AG04450 (cell line): ENCODE measurements at regions not wholly inside any gene's neighbourhood (a gene's known extent, or its start where the extent isn't known, plus 50 kb on each side); places are given as distances from the start of the nearest gene placed in this dataset.

Experiments
- CTCF ChIA-PET: fragments of 300-600, 350-600 bp; formaldehyde crosslinking; extraction: SDS; loops from one replicate; lab custom pipeline; 2022; ENCODE audit warnings: antibody characterized with exemption, inconsistent platforms; lab: Charles Lee
- POLR2A ChIA-PET: fragments of 350-600 bp; formaldehyde crosslinking; extraction: SDS; loops from one replicate; lab custom pipeline; 2021; ENCODE audit warnings: antibody characterized with exemption, inconsistent platforms; lab: Yijun Ruan, JAX
- DNase-seq: peaks from one replicate; pipeline ENCODE4 v3.0.0-alpha.2; 2011; ENCODE audit warnings: low read depth, low spot score
- H3K27ac ChIP-seq: one replicate; pipeline ENCODE4 v1.5.1; 2012; ENCODE audit warnings: low read depth, low read length, control low read depth
- H3K27me3 ChIP-seq: one replicate; pipeline ENCODE4 v1.6.0; 2012; ENCODE audit warnings: low read length; ENCODE audit not compliant: control insufficient read depth, insufficient read depth
- H3K4me3 ChIP-seq: 2 replicates; pipeline ENCODE4 v1.5.1; 2011; ENCODE audit warnings: mild to moderate bottlenecking, low read depth, low read length, control low read depth
- H3K9me3 ChIP-seq: 2 replicates; pipeline ENCODE4 v1.5.1; 2012; ENCODE audit warnings: low read length; ENCODE audit not compliant: control insufficient read depth, insufficient read depth
- CTCF ChIP-seq: IDR thresholded peaks from 2 replicates; pipeline ENCODE4 v1.5.1; 2011; ENCODE audit warnings: low read depth, low read length, control low read depth, inconsistent platforms

- TF ChIP-seq CTCF, result no peak
- no peaks in the 10 kb centered on the region for H3K9me3 ChIP-seq
- no peak overlapping the region for H3K4me3 ChIP-seq
- H3K27ac ChIP-seq, result no peak overlapping the region
- no peak for DNase-seq
- POLR2A ChIA-PET, result no interaction called here
- no peaks in the 10 kb centered on the region for H3K27me3 ChIP-seq
- CTCF ChIA-PET, result no interaction called here
Measured at GRCh38 chrX:4043951-4044350, 330.5 kb upstream of the PRKX start.

DNA sequence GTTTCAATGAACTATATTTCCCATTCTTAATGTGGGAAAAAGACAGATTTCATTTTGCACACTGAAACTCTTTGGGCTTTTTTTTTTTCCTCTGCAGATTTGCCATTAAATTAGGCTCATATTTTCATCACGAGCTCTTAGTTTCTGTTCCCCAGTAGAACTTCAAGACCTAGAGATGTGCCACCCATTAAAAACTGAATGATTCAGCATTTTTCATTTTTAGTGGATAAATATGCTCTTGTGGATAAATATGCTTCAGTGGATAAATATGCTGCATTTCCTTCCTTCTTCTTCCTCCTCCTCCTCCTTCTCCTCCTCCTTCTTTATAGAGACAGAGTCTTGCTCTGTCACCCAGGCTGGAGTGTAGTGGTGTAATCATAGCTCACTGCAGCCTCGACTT is 322.4 kb upstream of the PRKX start:
- no peaks in the 10 kb centered on the region for H3K27me3 ChIP-seq
- no peaks in the 10 kb centered on the region; the same call in 1 of the 2 replicates for H3K9me3 ChIP-seq
- ChIA-PET CTCF (no interaction called here), POLR2A (no interaction called here)
- no peak overlapping the region for H3K4me3 ChIP-seq
- no peak for DNase-seq
- no peak overlapping the region for H3K27ac ChIP-seq
- TF ChIP-seq CTCF, result no peak

DNA sequence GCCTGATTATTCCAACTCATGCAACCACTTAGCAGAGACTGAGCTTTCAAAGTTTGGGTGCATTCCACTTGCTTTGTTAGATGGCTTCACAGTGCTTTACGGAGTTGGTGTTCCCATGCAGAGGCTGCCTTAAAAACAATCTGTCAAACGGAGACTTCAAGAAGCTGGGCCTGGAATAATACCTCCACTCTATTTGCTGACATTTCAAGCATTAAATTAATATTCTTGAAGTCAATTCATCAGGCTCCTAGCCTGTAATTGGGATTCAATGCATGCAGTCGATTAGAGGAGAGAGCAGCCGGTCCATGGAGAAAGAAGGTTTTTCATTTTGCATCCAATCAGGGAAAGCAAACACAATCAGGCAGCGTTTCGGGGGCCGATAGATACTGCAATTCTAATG is 314.7 kb upstream of the PRKX start:
- Histone ChIP-seq H3K9me3 (no peaks in the 10 kb centered on the region), H3K27ac (no peak overlapping the region), H3K4me3 (no peak overlapping the region), H3K27me3 (no peaks in the 10 kb centered on the region)
- CTCF ChIA-PET, result no interaction called here
- POLR2A ChIA-PET, result no interaction called here
- no peak for TF ChIP-seq CTCF
- no peak for DNase-seq

DNA sequence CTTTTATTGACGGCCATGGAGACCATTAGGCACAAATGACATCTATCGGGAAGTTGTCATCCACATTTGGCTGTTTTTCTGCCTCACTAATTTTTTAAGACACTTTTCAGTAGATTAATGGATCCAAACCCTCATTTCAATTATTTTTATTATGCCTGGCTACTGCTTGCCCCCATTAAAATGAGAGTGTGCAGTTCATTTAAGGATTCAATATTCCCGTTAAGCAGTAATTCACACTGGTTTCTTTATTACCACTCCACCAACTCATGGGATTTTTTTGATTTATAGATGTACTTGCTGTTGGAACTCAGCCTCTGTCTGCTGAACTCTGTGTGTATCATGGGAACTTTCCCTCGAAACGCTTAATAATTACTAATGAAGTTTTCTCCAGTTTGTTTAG is 291.8 kb upstream of the PRKX start:
- Histone ChIP-seq H3K27me3 (no peaks in the 10 kb centered on the region), H3K9me3 (no peaks in the 10 kb centered on the region), H3K27ac (no peak overlapping the region), H3K4me3 (no peak overlapping the region)
- no peak for TF ChIP-seq CTCF
- DNase-seq, result no peak
- CTCF ChIA-PET, result no interaction called here
- POLR2A ChIA-PET, result no interaction called here

DNA sequence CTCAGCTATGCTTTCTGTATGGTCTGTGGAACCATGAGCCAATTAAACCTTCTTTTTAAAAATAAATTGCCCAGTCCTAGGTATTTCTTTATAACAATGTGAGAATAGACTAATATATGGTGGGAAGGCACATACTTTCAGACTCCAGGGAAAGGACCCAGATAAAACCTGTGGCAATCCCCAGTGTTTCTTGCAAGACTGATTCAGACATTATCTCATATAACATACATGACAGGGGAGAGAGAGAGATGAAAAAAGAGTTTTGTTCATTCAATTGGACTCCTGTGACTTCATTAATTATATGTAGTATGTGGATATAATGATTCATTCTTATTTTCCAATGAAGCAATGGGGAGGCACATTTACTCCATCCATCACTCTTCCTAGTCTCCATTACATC is 291.4 kb upstream of the PRKX start:
- ChIA-PET CTCF (no interaction called here), POLR2A (no interaction called here)
- DNase-seq, result no peak
- Histone ChIP-seq H3K27ac (no peak overlapping the region), H3K9me3 (no peaks in the 10 kb centered on the region), H3K4me3 (no peak overlapping the region), H3K27me3 (no peaks in the 10 kb centered on the region)
- TF ChIP-seq CTCF, result no peak
